SH-SY5Y (cell line): ENCODE measurements at regions not wholly inside any gene's neighbourhood (a gene's known extent, or its start where the extent isn't known, plus 50 kb on each side); places are given as distances from the start of the nearest gene placed in this dataset.

Experiments
- GATA2 ChIP-seq: IDR thresholded peaks from 2 replicates; pipeline ENCODE4 v1.6.1; 2011; ENCODE audit warnings: mild to moderate bottlenecking, low read depth, low read length
- GATA3 ChIP-seq: IDR thresholded peaks from 2 replicates; pipeline ENCODE4 v1.6.1; 2011; ENCODE audit warnings: low read depth, mild to moderate bottlenecking, low read length, moderate library complexity

- TF ChIP-seq GATA3 (no peak), GATA2 (no peak)
These were observed 262.8 kb downstream of the LTN1 start for GRCh38 chr21:28729887-28730286.
